Loucy (cell line): ENCODE measurements at regions not wholly inside any gene's neighbourhood (a gene's known extent, or its start where the extent isn't known, plus 50 kb on each side); places are given as distances from the start of the nearest gene placed in this dataset.

ENCODE experiments used
- H2AFZ ChIP-seq: fragments of 200-600 bp; sonication (generic); 2 replicates; pipeline ENCODE4 v1.6.0; 2016; ENCODE audit warnings: antibody characterized with exemption, mild to moderate bottlenecking, low read length, moderate library complexity
- H3F3A ChIP-seq: fragments of 200-600 bp; 2 replicates; pipeline ENCODE4 v1.6.0; 2016; ENCODE audit warnings: antibody characterized with exemption, low read depth, mild to moderate bottlenecking
- H3K27me3 ChIP-seq: fragments of 200-600 bp; sonication (generic); 2 replicates; pipeline ENCODE4 v1.6.1; 2014; ENCODE audit warnings: low read length, mild to moderate bottlenecking; ENCODE audit not compliant: insufficient read depth, poor library complexity, severe bottlenecking
- H3K36me3 ChIP-seq: fragments of 200-600 bp; sonication (generic); 2 replicates; pipeline ENCODE4 v1.6.1; 2016; ENCODE audit warnings: low read length; ENCODE audit not compliant: insufficient read depth
- H3K4me1 ChIP-seq: fragments of 200-600 bp; sonication (generic); 2 replicates; pipeline ENCODE4 v1.5.1; 2014; ENCODE audit warnings: low read length, mild to moderate bottlenecking; ENCODE audit not compliant: insufficient read depth, poor library complexity, severe bottlenecking
- H3K4me2 ChIP-seq: fragments of 200-600 bp; sonication (generic); 2 replicates; pipeline ENCODE4 v1.6.0; 2014; ENCODE audit warnings: antibody characterized with exemption, low read length, low read depth, mild to moderate bottlenecking; ENCODE audit not compliant: poor library complexity, severe bottlenecking
- H3K4me3 ChIP-seq: fragments of 200-600 bp; sonication (generic); 2 replicates; pipeline ENCODE4 v1.5.1; 2014; ENCODE audit warnings: low read length, mild to moderate bottlenecking, mixed read lengths; ENCODE audit not compliant: poor library complexity, severe bottlenecking
- H3K79me2 ChIP-seq: fragments of 200-600 bp; sonication (generic); 2 replicates; pipeline ENCODE4 v1.6.1; 2014; ENCODE audit warnings: low read length; ENCODE audit not compliant: insufficient read depth
- H3K9ac ChIP-seq: fragments of 200-600 bp; sonication (generic); 2 replicates; pipeline ENCODE4 v1.6.0; 2014; ENCODE audit warnings: mild to moderate bottlenecking, low read depth, low read length, moderate library complexity; ENCODE audit not compliant: poor library complexity, severe bottlenecking
- H3K9me2 ChIP-seq: fragments of 200-600 bp; sonication (generic); replicated peaks from 2 replicates; pipeline ENCODE4 v1.6.1; 2016; ENCODE audit warnings: low read depth, low read length, mixed read lengths
- H3K9me3 ChIP-seq: fragments of 200-600 bp; sonication (generic); 2 replicates; pipeline ENCODE4 v1.6.1; 2014; ENCODE audit warnings: mild to moderate bottlenecking, antibody characterized with exemption, low read length, low read depth; ENCODE audit not compliant: insufficient read depth
- H4K20me1 ChIP-seq: fragments of 200-600 bp; sonication (generic); 2 replicates; pipeline ENCODE4 v1.6.0; 2014; ENCODE audit warnings: antibody characterized with exemption, low read length, mild to moderate bottlenecking; ENCODE audit not compliant: insufficient read depth, poor library complexity, severe bottlenecking
- CTCF ChIP-seq: fragments of 200-600 bp; sonication (generic); conservative IDR thresholded peaks from 2 replicates; pipeline ENCODE4 v1.5.1; 2014; ENCODE audit warnings: mild to moderate bottlenecking, antibody characterized with exemption, low read length
- EZH2phosphoT487 ChIP-seq: fragments of 200-600 bp; IDR thresholded peaks from 2 replicates; pipeline ENCODE4 v1.6.1; 2018; ENCODE audit warnings: antibody characterized with exemption, mild to moderate bottlenecking, moderate library complexity, borderline replicate concordance

- Histone ChIP-seq H3K9me2 (no peaks in the 10 kb centered on the region), H3K4me3 (no peak overlapping the region), H3K9me3 (no peaks in the 10 kb centered on the region), H3F3A (no peaks in the 10 kb centered on the region), H3K36me3 (no peaks in the 10 kb centered on the region), H3K27me3 (no peaks in the 10 kb centered on the region), H3K4me2 (no peak overlapping the region), H3K4me1 (peaks cover 25% of the 10 kb centered on the region), H3K9ac (no peak overlapping the region), H2AFZ (no peak overlapping the region), H4K20me1 (no peaks in the 10 kb centered on the region), H3K79me2 (no peaks in the 10 kb centered on the region)
- TF ChIP-seq CTCF (no peak), EZH2phosphoT487 (no peak)
Measured at GRCh38 chr2:20531633-20532262, 84.9 kb downstream of the RHOB start.

- TF ChIP-seq EZH2phosphoT487 = no peak
- TF ChIP-seq CTCF = no peak
- Histone ChIP-seq H3K9ac (no peak overlapping the region), H3K4me2 (no peak overlapping the region)
Measured at GRCh38 chr2:20532634-20533437, 86.0 kb downstream of the RHOB start.

GRCh38 chr2:20533993-20534622 is 87.2 kb downstream of the RHOB start:
- H3K4me3 ChIP-seq = no peak overlapping the region
- H3K27me3 ChIP-seq = no peaks in the 10 kb centered on the region
- no peaks in the 10 kb centered on the region for H3K9me3 ChIP-seq
- H3F3A ChIP-seq = no peaks in the 10 kb centered on the region
- no peaks in the 10 kb centered on the region for H4K20me1 ChIP-seq
- H3K79me2 ChIP-seq = no peaks in the 10 kb centered on the region
- no peak overlapping the region for H3K9ac ChIP-seq
- H2AFZ ChIP-seq = no peak overlapping the region
- peaks cover under 1% of the 10 kb centered on the region for H3K4me1 ChIP-seq
- H3K9me2 ChIP-seq = no peaks in the 10 kb centered on the region
- no peak for TF ChIP-seq EZH2phosphoT487
- TF ChIP-seq CTCF = no peak
- H3K36me3 ChIP-seq = no peaks in the 10 kb centered on the region
- no peak overlapping the region for H3K4me2 ChIP-seq

More at GRCh38 chr2:20532634-20533437, 86.0 kb downstream of the RHOB start:
- Histone ChIP-seq H3K79me2 (no peaks in the 10 kb centered on the region), H3K9me3 (no peaks in the 10 kb centered on the region), H3K9me2 (no peaks in the 10 kb centered on the region), H3K4me1 (peaks cover 14% of the 10 kb centered on the region), H4K20me1 (no peaks in the 10 kb centered on the region), H3K4me3 (no peak overlapping the region), H2AFZ (no peak overlapping the region), H3F3A (no peaks in the 10 kb centered on the region), H3K27me3 (no peaks in the 10 kb centered on the region), H3K36me3 (no peaks in the 10 kb centered on the region)
